HG03469 (cell line): ENCODE measurements at regions not wholly inside any gene's neighbourhood (a gene's known extent, or its start where the extent isn't known, plus 50 kb on each side); places are given as distances from the start of the nearest gene placed in this dataset.
"Not testable (repeated sequence)": the region's sequence is repeated elsewhere in the genome, so short reads cannot be mapped to it uniquely, and the experiment has no call there.

Experiments used
- ATAC-seq: cut with Tn5 transposase; IDR thresholded peaks from one replicate; pipeline ENCODE4 v1.9.1; 2021; ENCODE audit warnings: mild to moderate bottlenecking, moderate library complexity, moderate number of reproducible peaks; ENCODE audit not compliant: unreplicated experiment

DNA sequence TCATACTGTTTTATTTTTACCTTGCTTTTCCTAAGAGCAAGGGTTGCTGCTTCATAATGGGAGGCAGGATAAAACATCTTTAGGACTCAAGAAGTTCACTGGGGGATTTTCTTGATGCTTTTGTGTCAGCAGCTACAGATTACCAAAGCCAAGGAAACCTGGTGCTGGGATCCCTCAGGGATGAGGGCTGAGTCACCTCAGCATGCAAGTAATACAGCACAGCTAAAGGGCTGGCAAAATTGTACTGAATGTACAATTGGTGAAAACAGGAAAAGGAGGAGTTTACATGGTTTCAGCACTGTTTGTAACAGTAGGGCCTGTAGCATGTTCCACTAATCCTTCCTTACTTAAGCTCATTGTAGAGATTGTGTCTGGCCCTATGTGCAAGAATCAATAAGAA, 1056.8 kb downstream of the SORCS1 start:
- no peak for ATAC-seq

DNA sequence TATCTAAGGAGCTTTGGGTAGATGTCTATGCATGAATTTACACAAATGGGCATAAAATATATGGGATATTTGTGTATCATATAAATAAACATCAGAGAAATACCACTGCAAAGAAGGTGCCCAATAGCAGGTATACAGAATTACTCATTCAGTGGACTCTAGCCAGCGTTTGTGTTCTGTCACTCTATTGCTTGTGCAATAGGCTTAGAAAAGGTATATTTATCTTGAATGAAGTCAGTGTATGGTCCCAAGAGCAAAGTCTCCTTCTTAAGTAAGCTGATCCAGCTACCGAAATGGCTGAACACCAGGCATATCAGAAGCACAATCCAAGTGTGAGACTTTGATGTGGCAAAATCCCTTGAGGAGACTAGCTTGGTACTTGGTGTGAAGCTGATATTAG, 1058.4 kb downstream of the SORCS1 start:
- no peak for ATAC-seq

DNA sequence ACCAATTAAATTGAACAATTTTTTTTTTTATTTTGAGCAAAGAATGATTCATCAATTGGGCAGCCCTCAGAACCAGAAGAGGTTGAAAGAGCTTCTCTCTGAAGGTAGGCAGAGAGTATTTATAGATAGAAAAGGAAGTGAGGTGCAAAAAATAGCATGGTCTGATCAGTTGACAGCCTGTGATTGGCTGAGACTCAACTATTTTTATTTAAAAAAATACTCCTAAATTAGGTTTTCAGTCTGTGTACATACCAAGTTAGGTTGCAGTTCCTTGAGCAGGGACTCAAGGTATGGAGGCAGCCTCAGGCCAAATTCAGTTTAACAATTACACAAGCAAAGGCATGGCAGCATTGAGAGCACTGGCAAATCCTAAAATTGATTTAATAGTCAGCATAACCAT, 1074.7 kb downstream of the SORCS1 start:
- ATAC-seq, result no peak

DNA sequence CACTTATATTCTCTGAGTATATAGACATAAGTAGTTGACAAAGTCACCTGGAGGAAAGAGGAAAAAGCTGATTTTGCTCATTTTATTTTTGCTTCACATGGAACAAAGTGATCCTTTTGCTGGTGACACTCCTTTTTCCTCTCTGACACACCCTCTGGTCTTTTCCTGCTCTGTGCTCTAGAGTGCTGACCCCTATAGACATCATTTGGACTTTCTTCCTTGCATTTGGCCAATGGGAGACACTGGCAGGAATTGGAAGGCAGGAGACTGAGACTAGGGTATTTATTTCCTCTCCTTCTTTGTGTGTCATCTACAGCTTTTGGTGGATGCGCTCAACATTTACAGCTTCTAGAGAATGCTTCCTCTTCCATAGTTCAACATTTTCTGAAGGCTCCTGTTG, 1078.1 kb downstream of the SORCS1 start:
- no peak for ATAC-seq

DNA sequence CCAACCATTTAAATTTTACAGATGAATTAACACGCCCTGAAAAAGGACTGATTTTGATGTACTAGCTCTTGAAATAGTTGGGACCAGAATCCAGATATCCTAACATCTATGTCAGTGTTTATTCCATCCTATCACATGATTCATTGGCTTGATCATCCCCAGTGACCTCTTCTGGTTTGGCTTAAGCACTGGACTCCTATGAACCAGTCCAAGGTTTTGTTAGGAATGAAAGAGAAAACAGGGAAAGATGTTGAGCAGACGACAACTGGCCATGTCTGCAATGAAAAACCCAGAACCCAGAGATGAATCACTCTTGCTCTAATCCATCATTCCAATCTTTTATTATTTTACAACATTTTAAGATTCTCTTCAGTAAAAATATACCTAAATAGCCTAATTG, 1080.9 kb downstream of the SORCS1 start:
- no peak for ATAC-seq

DNA sequence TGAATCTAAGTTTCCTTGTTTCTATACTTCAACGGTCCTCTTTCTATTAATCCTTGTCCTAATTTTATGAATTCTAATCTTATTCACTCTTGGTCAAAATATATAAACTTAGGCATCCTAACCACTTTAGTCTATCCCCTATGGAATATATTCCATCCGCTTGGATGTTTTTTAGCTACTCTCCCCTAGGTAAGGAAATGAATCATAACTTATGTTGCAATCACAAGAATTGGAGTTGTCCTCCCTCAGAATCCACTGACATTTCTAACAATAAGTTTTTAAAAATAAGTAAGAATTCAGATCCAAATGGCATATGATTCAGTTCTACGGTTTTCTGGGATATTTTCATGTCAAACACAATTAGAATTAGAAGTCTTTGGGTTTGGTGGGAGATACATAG, 1081.6 kb downstream of the SORCS1 start:
- ATAC-seq, result no peak

DNA sequence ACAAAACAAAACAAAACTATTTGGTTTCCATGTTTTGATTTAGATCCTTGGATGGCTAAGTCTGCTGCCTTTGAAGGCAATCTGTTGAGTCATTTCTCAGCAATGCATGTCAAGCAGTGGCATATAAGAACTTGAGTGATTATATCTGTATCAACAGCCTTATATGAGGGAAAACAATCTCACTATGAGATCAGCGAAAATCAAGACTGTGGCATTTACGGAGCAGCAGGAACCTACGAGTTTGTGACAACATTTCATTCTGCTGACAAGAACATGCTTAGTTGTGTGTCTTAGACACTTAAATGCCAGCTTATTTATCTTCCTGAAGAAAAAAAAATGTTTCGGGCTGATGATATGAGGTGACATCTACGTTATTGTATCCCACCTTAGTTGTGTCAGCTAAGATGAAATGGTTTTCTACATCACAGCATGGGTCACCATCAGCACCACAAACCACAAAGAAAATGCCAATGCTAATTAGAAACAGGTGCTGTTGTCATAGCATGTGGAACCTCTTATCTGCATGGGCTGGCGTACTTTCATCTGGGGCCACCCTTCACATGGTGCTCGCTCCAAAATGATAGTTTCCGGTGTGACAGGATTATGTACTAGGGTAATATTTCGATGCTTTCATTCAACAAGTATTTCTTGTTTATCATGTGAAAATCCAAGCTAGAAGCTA, 1085.5 kb downstream of the SORCS1 start:
- ATAC-seq, result no peak

DNA sequence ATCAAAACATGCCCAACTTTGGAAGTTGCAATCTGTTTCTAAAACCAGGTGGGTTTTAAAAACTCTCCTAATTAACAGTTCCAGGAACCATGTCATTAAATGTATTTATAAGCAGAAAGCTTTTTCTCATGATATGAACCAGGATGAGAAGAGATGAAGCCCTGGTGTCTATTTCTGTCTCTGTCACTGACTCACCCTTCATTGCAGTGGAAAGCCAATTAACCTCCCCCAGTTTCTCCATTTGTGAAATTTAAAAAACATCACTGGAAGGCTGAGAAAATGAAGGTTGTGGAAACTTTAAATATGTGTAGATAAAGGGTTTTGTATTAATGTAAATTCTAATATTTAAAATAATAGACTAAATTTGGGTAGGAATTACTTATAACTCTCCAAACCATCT, 1088.0 kb downstream of the SORCS1 start:
- no peak for ATAC-seq

DNA sequence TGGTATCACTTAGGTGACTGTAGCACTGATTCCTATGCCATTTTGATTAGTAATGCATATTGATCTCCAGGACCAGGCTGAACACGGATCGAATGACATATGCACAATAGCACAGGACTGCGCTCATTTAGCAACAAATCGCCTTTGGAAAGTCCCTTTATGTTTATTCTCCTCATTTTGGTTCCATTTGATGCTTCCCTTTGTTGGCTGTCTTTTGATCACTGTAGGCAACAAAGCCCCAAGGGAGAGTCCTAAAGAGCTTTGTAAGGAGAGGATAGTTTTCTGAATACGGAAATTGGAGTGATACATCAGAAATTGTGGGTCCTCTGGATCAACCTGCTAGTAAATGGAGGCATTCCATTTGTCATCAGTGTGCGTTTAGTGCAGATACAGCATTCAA, 1111.4 kb downstream of the SORCS1 start:
- ATAC-seq, result no peak

DNA sequence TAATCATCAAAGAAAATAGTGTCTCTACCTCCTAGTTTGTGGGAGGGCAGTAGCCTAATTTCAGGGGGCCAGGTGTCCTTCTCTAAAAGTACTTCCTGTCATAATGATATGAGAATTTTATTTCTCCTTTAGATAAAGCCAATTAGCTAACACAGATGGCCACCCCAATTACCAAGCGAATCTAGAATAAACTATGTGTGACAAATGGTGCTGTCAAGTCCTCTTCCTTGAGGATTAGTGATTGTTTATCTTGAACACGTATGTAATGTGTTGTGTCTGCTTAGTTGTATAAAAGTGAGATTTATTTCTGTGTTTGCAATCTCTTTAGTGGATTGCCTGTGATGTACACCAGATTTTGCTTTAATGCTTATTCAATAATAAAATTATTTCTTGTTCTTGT, 1120.0 kb downstream of the SORCS1 start:
- ATAC-seq, result no peak

DNA sequence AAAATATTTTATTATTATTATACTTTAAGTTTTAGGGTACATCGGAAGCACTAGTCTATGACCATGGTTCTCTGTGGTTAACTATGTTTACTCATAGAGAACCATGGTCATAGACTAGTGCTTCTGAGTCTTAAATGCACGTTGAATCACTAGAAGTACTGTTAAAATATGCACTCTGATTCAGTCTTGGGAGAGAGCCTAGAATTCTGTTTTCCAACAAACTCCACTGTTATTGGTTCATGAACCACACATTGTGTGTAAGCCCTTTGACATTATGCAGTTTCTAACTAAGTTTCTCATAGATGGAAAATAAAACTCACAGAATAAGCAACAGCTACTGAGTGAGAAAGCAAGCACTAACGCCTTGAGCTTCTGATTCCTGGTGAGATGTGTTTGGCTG, 1120.6 kb downstream of the SORCS1 start:
- ATAC-seq, result no peak

DNA sequence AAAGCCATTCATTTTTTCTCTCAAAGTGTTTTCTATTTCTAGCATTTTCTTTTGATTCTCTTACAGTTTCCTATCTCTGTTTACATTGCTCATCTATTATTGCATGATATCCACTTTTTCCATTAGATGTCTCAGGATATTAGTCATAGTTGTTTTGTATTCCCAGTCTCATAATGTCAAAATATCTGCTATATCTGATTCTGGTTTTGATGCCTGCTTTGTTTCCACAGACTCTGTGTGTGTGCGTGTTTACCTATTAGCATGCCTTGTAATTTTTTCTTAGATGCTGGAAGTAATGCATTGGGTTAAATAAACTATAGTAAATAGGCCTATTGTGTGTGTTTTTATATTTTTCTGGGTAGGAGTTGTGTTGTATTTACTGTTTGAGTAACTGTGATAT, 1126.3 kb downstream of the SORCS1 start:
- no peak for ATAC-seq

DNA sequence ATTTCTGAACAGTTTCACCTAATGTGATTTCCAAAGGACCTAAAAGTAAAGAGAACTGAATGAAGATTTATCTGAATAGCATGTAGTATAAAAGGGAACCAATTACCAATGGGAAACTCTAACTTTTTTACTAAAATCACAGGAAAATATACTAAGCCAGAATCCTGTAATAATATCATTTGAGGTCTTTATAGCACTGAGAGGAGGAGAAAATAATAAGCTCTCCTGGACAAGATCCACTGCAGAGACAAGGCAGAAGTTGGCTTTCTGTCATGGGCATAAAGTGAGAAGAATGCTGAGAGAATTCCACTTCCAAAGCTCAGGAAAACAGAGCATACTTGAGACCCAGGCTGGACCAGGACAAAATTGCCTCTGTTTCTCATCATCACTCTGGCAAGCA, 1131.4 kb downstream of the SORCS1 start:
- no peak for ATAC-seq

DNA sequence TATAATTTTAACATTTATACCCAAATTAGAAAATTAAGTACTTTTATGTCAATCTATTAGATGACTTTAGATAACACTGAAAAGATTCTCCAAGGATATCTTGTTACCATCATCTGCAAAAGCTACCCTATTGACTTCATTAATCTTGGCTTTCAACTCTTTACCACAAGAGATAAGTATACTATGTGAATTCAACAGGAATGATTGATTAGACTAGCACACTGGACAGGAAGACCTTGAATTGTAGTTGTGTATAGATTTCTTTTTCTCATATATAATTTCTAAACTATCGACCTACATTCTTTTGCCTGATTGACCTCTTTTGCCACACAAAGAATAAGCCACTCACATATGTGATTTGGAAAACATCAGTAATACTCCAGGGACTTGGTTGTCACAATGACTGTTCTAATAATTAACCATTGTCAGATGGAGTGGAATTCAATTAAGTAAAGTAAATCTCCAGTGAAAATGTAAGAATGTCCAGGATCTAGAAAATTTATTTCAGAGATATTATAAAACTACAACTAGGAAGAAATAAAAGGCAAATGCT, 1132.0 kb downstream of the SORCS1 start:
- no peak for ATAC-seq

DNA sequence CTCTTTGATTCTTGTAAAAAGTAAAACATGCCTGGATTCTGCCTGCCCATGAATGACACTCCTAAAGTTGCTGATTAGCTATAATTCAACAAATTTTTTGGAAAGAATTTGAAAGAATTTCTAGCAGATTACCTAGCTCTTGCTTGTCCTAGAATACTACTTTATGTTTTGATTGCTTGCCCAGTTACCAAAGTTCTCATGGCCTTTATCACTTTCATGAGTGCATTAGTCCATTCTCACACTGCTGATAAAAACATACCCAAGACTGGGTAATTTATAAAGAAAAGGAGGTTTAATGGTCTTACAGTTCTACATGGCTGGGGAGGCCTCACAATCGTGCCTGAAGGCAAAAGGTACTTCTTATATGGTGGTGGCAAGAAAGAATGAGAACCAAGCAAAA, 1137.3 kb downstream of the SORCS1 start:
- ATAC-seq, result no peak

DNA sequence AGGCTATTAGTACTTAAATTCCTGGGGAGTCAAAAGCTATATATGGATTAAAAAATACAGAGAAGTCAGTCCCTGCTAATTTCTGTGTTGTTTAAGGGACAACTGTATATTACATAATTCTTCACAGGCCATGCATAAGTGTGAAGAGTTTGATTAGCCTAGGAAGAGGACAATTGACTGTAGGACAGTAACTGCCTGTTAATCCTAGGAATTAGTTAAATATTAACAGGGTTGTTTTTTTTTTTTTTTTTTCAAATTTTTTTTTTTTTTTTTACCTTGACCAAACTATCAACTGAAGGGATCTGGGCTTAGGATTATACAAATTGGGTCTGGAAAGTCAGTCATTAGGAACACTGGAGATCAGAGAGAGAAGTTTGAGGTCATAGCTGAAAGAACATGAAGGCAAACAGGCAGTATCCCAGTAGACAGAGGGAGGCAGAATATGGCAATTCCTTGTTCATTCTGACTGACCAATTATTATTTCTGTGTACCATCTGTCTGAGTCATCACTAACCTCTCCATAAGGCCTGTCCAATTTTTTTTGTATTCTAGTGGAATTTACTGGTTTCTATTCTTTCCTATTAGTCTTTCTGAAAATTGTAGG, 1139.2 kb downstream of the SORCS1 start:
- no peak for ATAC-seq

DNA sequence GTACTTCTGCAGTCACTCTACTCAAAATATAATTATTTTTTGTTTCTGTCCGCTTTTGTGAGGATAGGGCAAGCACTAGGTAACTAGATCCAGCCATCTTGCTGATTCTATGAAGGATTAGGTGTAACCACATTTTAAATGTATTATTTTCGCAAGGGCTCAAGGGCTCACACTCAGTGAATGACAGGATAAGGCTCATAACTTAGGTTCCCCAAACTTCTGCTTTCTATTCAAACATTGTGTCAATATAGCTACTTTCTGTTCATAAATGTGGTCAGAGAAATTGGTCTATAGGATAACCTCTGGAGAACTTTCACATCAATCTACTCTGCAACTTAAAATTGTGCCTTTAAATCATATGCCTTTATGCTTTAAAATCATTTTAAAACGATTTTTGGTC, 1141.2 kb downstream of the SORCS1 start:
- ATAC-seq, result no peak

DNA sequence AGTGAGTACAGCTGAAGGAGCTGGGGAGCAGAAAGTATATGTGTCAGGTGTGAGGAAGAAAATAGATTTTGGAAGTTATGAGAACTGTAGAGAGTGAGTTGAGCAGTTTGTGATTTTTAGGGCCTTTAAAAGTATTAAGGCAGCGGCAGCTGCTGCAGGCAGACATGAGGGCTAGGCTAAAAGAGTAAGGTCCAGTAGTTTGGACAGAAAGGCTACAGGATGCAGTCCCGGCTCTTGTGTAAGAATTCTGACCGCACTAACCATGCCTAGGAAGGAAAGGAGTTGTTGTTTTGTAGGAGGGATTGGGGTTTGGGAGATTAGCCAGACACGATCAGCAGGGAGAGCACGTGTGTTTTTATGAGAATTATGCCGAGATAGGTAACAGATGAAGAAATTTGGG, 1144.9 kb downstream of the SORCS1 start:
- not testable (repeated sequence) for ATAC-seq

DNA sequence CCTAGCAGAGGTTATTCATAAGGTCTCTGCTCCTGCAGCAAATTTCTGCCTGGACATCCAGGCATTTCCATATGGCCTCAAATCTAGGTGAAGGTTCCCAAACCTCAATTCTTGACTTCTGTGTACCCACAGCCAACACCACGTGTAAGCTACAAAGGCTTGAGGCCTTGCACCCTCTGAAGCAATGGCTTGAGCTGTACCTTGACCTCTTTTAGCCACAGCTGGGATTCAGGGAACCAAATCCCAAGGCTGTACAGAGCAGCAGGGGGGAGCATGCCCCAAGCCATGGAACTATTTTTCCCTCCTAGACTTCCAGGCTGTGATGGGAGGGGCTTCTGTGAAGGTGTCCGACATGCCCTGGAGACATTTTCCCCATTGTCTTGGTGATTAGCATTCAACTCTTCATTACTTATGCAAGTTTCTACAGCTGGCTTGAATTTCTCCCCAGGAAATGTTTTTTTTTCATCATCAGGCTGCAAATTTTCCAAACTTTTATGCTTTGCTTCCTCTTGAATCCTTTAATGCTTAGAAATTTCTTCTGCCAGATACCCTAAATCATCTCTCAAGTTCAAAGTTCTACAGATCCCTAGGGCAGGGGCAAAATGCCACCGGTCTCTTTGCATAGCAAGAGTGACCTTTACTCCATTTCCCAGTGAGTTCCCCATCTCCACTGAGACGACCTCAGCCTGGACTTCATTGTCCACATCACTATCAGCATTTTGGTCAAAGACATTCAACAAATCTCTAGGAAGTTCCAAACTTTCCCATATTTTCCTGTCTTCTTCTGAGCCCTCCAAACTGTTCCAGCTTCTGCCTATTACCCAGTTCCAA, 1148.9 kb downstream of the SORCS1 start:
- ATAC-seq, result not testable (repeated sequence)

DNA sequence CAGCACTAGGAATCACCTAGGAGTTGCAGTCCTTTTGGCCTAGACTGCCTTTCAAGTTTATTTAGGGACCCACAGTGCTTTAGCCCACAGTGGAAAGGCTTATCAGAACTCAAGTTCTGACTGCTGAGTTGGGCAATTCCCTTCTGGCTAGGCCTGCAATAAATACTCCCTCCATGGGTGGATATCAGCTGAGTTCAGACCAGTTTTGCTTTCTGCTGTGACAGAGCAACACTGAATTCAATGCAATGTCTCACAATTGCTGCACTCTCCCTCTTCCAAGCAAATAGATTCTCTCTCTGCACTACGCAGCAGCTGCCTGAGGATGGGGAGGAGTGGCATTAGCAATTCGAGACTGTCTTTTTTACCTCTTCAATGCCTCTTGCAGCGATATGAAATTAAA, 1153.3 kb downstream of the SORCS1 start:
- no peak for ATAC-seq

DNA sequence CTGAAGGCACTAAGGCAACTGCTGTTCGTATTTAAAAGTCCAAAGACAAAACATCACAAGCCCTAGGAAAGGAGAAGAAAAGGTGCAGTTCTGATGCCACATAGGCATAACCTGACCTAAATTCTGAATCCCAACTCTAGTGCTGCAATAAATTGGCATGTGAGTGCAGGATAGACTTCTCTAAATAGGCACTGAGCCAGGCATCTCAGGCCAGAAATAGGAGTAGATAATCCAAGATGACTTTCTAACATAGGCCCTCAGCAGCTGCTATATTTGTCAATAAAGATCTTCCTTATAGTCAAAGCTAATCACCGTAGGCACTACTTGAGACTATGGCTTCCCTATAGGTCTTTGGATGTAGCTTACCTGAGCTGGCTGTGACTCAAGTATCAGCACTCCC, 1163.8 kb downstream of the SORCS1 start:
- ATAC-seq, result no peak

DNA sequence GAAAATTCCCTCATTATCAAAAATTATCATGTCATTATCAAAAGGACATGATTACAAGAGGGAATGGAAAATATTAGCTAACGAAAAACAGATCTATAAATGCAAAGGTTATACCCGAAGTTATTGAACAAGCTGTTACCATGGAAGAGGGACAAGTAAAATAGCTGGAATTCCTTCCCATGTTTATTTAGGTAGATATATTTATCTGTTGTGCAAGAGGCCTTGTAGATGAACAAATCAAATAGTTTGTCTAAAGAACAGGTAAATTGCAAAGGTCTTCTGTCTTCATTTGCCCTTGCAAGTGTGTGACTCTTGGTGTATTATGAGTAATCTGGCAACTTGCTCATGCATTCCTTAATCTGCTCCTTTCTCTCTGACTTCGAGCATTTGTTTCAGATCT, 1170.9 kb downstream of the SORCS1 start:
- ATAC-seq, result no peak
